Caco-2 (cell line): ENCODE measurements at regions not wholly inside any gene's neighbourhood (a gene's known extent, or its start where the extent isn't known, plus 50 kb on each side); places are given as distances from the start of the nearest gene placed in this dataset.

ENCODE experiments used
- BruUV-seq: library from RNA; stranded (reverse); fragments of 400-500 nt; replicated peaks from 2 replicates; lab custom pipeline; 2021; lab: Mats Ljungman, UMichigan
- CTCF ChIA-PET: fragments of 300-600 bp; sonication (Branson Sonifier 250); formaldehyde crosslinking; loops from one replicate; lab custom pipeline; 2022; ENCODE audit warnings: antibody characterized with exemption; lab: Charles Lee
- POLR2A ChIA-PET: fragments of 300-600 bp; sonication (Branson Sonifier 250); formaldehyde crosslinking; loops from one replicate; lab custom pipeline; 2022; ENCODE audit warnings: antibody characterized with exemption; lab: Charles Lee
- DNase-seq, 2 experiments: peaks; one replicate each; pipeline versions ENCODE4 v3.0.0 to v3.0.0-alpha.2; 2020 to 2022
- H3K27me3 ChIP-seq: replicated peaks from 2 replicates; pipeline ENCODE4 v1.6.0; 2011; ENCODE audit warnings: low read length; ENCODE audit not compliant: control insufficient read depth, insufficient read depth
- H3K36me3 ChIP-seq: 2 replicates; pipeline ENCODE4 v1.5.1; 2011; ENCODE audit warnings: low read length; ENCODE audit not compliant: control insufficient read depth, insufficient read depth
- H3K4me1 ChIP-seq: fragments of 250-450 bp; sonication (Bioruptor Pico); 2 replicates; pipeline ENCODE4 v1.5.1; 2020; ENCODE audit warnings: mild to moderate bottlenecking
- H3K4me3 ChIP-seq: 2 replicates; pipeline ENCODE4 v1.5.1; 2011; ENCODE audit warnings: low read depth, mild to moderate bottlenecking, control low read depth, low read length
- H3K9me3 ChIP-seq: fragments of 250-450 bp; sonication (Bioruptor Pico); 2 replicates; pipeline ENCODE4 v1.5.1; 2020; ENCODE audit warnings: mild to moderate bottlenecking, moderate library complexity
- H3K27ac Mint-ChIP-seq: one replicate; pipeline ENCODE4 v1.8.0; 2022; ENCODE audit warnings: mixed read lengths; ENCODE audit not compliant: unreplicated experiment
- H3K27me3 Mint-ChIP-seq: one replicate; pipeline ENCODE4 v1.8.0; 2022; ENCODE audit warnings: mixed read lengths; ENCODE audit not compliant: insufficient read depth, unreplicated experiment
- H3K36me3 Mint-ChIP-seq: one replicate; pipeline ENCODE4 v1.8.0; 2022; ENCODE audit warnings: mild to moderate bottlenecking, mixed read lengths; ENCODE audit not compliant: insufficient read depth, unreplicated experiment
- H3K4me1 Mint-ChIP-seq: one replicate; pipeline ENCODE4 v1.8.0; 2022; ENCODE audit warnings: low read depth, mixed read lengths; ENCODE audit not compliant: unreplicated experiment
- H3K4me3 Mint-ChIP-seq: one replicate; pipeline ENCODE4 v1.8.0; 2022; ENCODE audit warnings: mild to moderate bottlenecking, moderate library complexity, mixed read lengths; ENCODE audit not compliant: unreplicated experiment
- H3K9me3 Mint-ChIP-seq: one replicate; pipeline ENCODE4 v1.8.0; 2022; ENCODE audit warnings: mixed read lengths; ENCODE audit not compliant: unreplicated experiment
- CTCF ChIP-seq, 2 experiments: fragments of 200-600 bp in 1 of 2; IDR thresholded peaks; 1 replicate in 1 of 2; 2 replicates in 1 of 2; pipeline versions ENCODE4 v1.5.1 to v1.8.0; 2011 to 2022; ENCODE audit warnings: antibody characterized with exemption in 1 of 2, control low read depth in 1 of 2, inconsistent platforms in 1 of 2, low read depth in 1 of 2, low read length in 1 of 2, mild to moderate bottlenecking in 1 of 2, moderate library complexity in 1 of 2; ENCODE audit not compliant: insufficient read depth in 1 of 2, severe bottlenecking in 1 of 2, unreplicated experiment in 1 of 2
- intact Hi-C: fragments of 100-400 bp; cut with micrococcal nuclease; formaldehyde crosslinking; loops from one replicate; pipeline ENCODE4 v1.10.0; 2022; ENCODE audit not compliant: unreplicated experiment

- no peaks in the 10 kb centered on the region for H3K27me3 Mint-ChIP-seq
- H3K36me3 Mint-ChIP-seq = peaks cover 6% of the 10 kb centered on the region
- H3K4me3 Mint-ChIP-seq = no peak overlapping the region
- H3K4me3 ChIP-seq = no peak overlapping the region
- peaks cover 10% of the 10 kb centered on the region for H3K9me3 Mint-ChIP-seq
- H3K27me3 ChIP-seq = no peaks in the 10 kb centered on the region
- DNase-seq = no peak
- no peaks in the 10 kb centered on the region for H3K4me1 ChIP-seq
- no peak for TF ChIP-seq CTCF (IDR thresholded peaks at IDR 0.05; ENCODE audit: insufficient read depth in 1 of 2, low read depth in 1 of 2, low read length in 1 of 2, severe bottlenecking in 1 of 2, unreplicated experiment in 1 of 2)
- no TSS peak for BruUV-seq
- intact Hi-C loops = no loop called here
- no peak overlapping the region for H3K27ac Mint-ChIP-seq
- no peaks in the 10 kb centered on the region for H3K36me3 ChIP-seq
- CTCF ChIA-PET = no interaction called here
- H3K4me1 Mint-ChIP-seq = peaks cover 10% of the 10 kb centered on the region
- no peaks in the 10 kb centered on the region for H3K9me3 ChIP-seq
- POLR2A ChIA-PET = no interaction called here
These were observed 273.5 kb downstream of the ADAMTS20 start for GRCh38 chr12:43278541-43278832.

- H3K4me1 Mint-ChIP-seq = peaks cover 10% of the 10 kb centered on the region
- intact Hi-C loops = no loop called here
- H3K36me3 Mint-ChIP-seq = peaks cover 6% of the 10 kb centered on the region
- no peaks in the 10 kb centered on the region for H3K36me3 ChIP-seq
- no peak overlapping the region for H3K4me3 Mint-ChIP-seq
- ChIA-PET CTCF (no interaction called here), POLR2A (no interaction called here)
- H3K27me3 ChIP-seq = no peaks in the 10 kb centered on the region
- H3K9me3 ChIP-seq = no peaks in the 10 kb centered on the region
- H3K27me3 Mint-ChIP-seq = no peaks in the 10 kb centered on the region
- peaks cover 10% of the 10 kb centered on the region for H3K9me3 Mint-ChIP-seq
- no peak overlapping the region for H3K27ac Mint-ChIP-seq
- no peak overlapping the region for H3K4me3 ChIP-seq
- no peak for DNase-seq
- no TSS peak for BruUV-seq
- H3K4me1 ChIP-seq = no peaks in the 10 kb centered on the region
- TF ChIP-seq CTCF (IDR thresholded peaks at IDR 0.05; ENCODE audit: insufficient read depth in 1 of 2, low read depth in 1 of 2, low read length in 1 of 2, severe bottlenecking in 1 of 2, unreplicated experiment in 1 of 2) = no peak
These were observed 274.1 kb downstream of the ADAMTS20 start for GRCh38 chr12:43277651-43278540.

- peaks cover 10% of the 10 kb centered on the region for H3K4me1 Mint-ChIP-seq
- Histone ChIP-seq H3K27me3 (no peaks in the 10 kb centered on the region), H3K4me1 (no peaks in the 10 kb centered on the region), H3K9me3 (no peaks in the 10 kb centered on the region), H3K4me3 (no peak overlapping the region), H3K36me3 (no peaks in the 10 kb centered on the region)
- H3K4me3 Mint-ChIP-seq = no peak overlapping the region
- no TSS peak for BruUV-seq
- intact Hi-C loops = no loop called here
- H3K27me3 Mint-ChIP-seq = no peaks in the 10 kb centered on the region
- ChIA-PET CTCF (no interaction called here), POLR2A (no interaction called here)
- no peaks in the 10 kb centered on the region for H3K9me3 Mint-ChIP-seq
- peaks cover 6% of the 10 kb centered on the region for H3K36me3 Mint-ChIP-seq
- H3K27ac Mint-ChIP-seq = no peak overlapping the region
- no peak for TF ChIP-seq CTCF (IDR thresholded peaks at IDR 0.05; ENCODE audit: insufficient read depth in 1 of 2, low read depth in 1 of 2, low read length in 1 of 2, severe bottlenecking in 1 of 2, unreplicated experiment in 1 of 2)
- no peak for DNase-seq
These were observed 278.5 kb downstream of the ADAMTS20 start for GRCh38 chr12:43273467-43273866.
